Chondrocyte (in vitro differentiated cells): ENCODE measurements at regions not wholly inside any gene's neighbourhood (a gene's known extent, or its start where the extent isn't known, plus 50 kb on each side); places are given as distances from the start of the nearest gene placed in this dataset.

ENCODE experiments used
- DNase-seq: peaks from one replicate; pipeline ENCODE4 v3.0.0; 2021; ENCODE audit warnings: mixed read lengths, low spot score
- H3K27ac Mint-ChIP-seq: one replicate; pipeline ENCODE4 v1.8.0; 2021; ENCODE audit warnings: mild to moderate bottlenecking, moderate library complexity, mixed read lengths; ENCODE audit not compliant: unreplicated experiment
- H3K27me3 Mint-ChIP-seq: 2 replicates; pipeline ENCODE4 v1.8.0; 2021; ENCODE audit warnings: low read depth, mixed read lengths
- H3K36me3 Mint-ChIP-seq: 2 replicates; pipeline ENCODE4 v1.8.0; 2021; ENCODE audit warnings: low read depth, mixed read lengths
- H3K4me1 Mint-ChIP-seq: 2 replicates; pipeline ENCODE4 v1.8.0; 2021; ENCODE audit warnings: low read depth, mild to moderate bottlenecking, mixed read lengths
- H3K4me3 Mint-ChIP-seq: one replicate; pipeline ENCODE4 v1.8.0; 2021; ENCODE audit warnings: mild to moderate bottlenecking, moderate library complexity, mixed read lengths; ENCODE audit not compliant: unreplicated experiment
- H3K9me3 Mint-ChIP-seq: 2 replicates; pipeline ENCODE4 v1.8.0; 2021; ENCODE audit warnings: low read depth, mixed read lengths
- TF ChIP-seq, protein P1 (sequence below): fragments of 200-600 bp; sonication (generic); IDR thresholded peaks from 2 replicates; pipeline ENCODE4 v1.5.0; 2021; ENCODE audit warnings: antibody characterized with exemption, mild to moderate bottlenecking, moderate library complexity

DNA sequence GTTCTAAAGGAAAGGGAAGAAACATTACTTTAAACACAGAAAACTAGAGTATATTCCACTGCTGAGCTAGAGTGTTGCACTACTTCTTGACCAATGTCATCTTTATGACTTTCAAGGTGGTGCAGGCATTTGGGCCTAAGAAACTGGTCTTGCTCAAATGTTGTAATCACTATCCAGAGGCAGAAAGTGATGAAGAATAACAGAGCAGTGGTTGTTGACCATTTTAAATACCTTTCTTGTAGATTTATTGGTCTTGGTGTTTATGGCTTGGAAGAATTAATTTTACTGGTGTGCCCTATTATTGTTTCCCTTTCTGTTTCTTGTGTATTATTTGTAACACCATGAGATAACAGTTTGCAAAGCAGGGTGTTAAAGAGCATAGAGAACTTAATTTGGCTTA, 56.9 kb upstream of the SCN7A start:
- H3K27ac Mint-ChIP-seq, result no peak overlapping the region
- peaks cover 3% of the 10 kb centered on the region for H3K9me3 Mint-ChIP-seq
- TF ChIP-seq, protein P1, sequence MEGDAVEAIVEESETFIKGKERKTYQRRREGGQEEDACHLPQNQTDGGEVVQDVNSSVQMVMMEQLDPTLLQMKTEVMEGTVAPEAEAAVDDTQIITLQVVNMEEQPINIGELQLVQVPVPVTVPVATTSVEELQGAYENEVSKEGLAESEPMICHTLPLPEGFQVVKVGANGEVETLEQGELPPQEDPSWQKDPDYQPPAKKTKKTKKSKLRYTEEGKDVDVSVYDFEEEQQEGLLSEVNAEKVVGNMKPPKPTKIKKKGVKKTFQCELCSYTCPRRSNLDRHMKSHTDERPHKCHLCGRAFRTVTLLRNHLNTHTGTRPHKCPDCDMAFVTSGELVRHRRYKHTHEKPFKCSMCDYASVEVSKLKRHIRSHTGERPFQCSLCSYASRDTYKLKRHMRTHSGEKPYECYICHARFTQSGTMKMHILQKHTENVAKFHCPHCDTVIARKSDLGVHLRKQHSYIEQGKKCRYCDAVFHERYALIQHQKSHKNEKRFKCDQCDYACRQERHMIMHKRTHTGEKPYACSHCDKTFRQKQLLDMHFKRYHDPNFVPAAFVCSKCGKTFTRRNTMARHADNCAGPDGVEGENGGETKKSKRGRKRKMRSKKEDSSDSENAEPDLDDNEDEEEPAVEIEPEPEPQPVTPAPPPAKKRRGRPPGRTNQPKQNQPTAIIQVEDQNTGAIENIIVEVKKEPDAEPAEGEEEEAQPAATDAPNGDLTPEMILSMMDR, result no peak

DNA sequence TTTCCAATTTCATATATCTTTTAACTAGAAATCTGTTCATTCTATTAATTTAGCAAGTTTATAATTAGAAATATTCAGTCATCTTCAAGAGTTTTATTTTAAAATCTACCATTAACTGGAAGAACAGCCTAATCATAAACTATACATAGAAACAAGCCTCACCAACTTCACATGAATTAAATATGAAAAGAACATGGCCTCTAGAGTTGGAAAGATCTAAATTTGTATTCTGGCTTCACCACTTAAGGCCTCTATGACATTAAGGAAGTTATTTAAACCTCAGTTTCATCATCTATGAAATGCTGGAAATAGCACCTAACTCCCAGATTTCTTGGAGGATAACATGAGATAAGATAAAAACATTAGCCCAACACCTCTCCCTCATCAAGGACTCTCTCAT, 51.4 kb upstream of the SCN7A start:
- Mint-ChIP-seq H3K27ac (no peak overlapping the region), H3K4me1 (no peaks in the 10 kb centered on the region), H3K9me3 (peaks cover 4% of the 10 kb centered on the region), H3K4me3 (no peak overlapping the region), H3K27me3 (no peaks in the 10 kb centered on the region), H3K36me3 (no peaks in the 10 kb centered on the region)
- TF ChIP-seq, protein P1, result no peak
- DNase-seq, result no peak

More for the DNA sequence above, 56.9 kb upstream of the SCN7A start:
- no peaks in the 10 kb centered on the region for H3K27me3 Mint-ChIP-seq
- no peak for DNase-seq
- H3K4me3 Mint-ChIP-seq, result no peak overlapping the region
- H3K4me1 Mint-ChIP-seq, result no peaks in the 10 kb centered on the region
- no peaks in the 10 kb centered on the region for H3K36me3 Mint-ChIP-seq
